OCI-LY1 (cell line): ENCODE measurements at regions not wholly inside any gene's neighbourhood (a gene's known extent, or its start where the extent isn't known, plus 50 kb on each side); places are given as distances from the start of the nearest gene placed in this dataset.

Experiments used
- H2AFZ ChIP-seq: fragments of 200-600 bp; sonication (generic), shearing (Covaris generic); 2 replicates; pipeline ENCODE4 v1.6.0; 2014; ENCODE audit warnings: antibody characterized with exemption, mild to moderate bottlenecking, low read length
- H3F3A ChIP-seq: fragments of 200-600 bp; sonication (generic), shearing (Covaris generic); 2 replicates; pipeline ENCODE4 v1.6.0; 2014; ENCODE audit warnings: mild to moderate bottlenecking, antibody characterized with exemption, low read length, moderate library complexity; ENCODE audit not compliant: insufficient read depth
- H3K27ac ChIP-seq: fragments of 200-600 bp; sonication (generic); 2 replicates; pipeline ENCODE4 v1.5.1; 2014; ENCODE audit warnings: low read length, mixed run types, mild to moderate bottlenecking, low read depth; ENCODE audit not compliant: poor library complexity, severe bottlenecking
- H3K27me3 ChIP-seq: fragments of 200-600 bp; sonication (generic); 2 replicates; pipeline ENCODE4 v1.6.0; 2014; ENCODE audit warnings: antibody characterized with exemption, mild to moderate bottlenecking, low read length, moderate library complexity; ENCODE audit not compliant: insufficient read depth
- H3K36me3 ChIP-seq: fragments of 200-600 bp; sonication (generic); 2 replicates; pipeline ENCODE4 v1.6.1; 2014; ENCODE audit warnings: mild to moderate bottlenecking, antibody characterized with exemption, low read length, moderate library complexity, mixed read lengths; ENCODE audit not compliant: insufficient read depth
- H3K4me1 ChIP-seq: fragments of 200-600 bp; sonication (generic); 2 replicates; pipeline ENCODE4 v1.5.1; 2014; ENCODE audit warnings: mild to moderate bottlenecking, low read length, moderate library complexity; ENCODE audit not compliant: insufficient read depth, severe bottlenecking
- H3K4me2 ChIP-seq: fragments of 200-600 bp; sonication (generic), shearing (Covaris generic); 2 replicates; pipeline ENCODE4 v1.6.1; 2014; ENCODE audit warnings: low read length
- H3K4me3 ChIP-seq: fragments of 200-600 bp; sonication (generic); 2 replicates; pipeline ENCODE4 v1.5.1; 2014; ENCODE audit warnings: low read length, low read depth, mild to moderate bottlenecking, mixed read lengths; ENCODE audit not compliant: poor library complexity, severe bottlenecking
- H3K79me2 ChIP-seq: fragments of 200-600 bp; shearing (Covaris generic); 2 replicates; pipeline ENCODE4 v1.6.1; 2016; ENCODE audit warnings: mixed run types, low read length, mixed read lengths; ENCODE audit not compliant: insufficient read depth
- H3K9ac ChIP-seq: fragments of 200-600 bp; sonication (generic), shearing (Covaris generic); 2 replicates; pipeline ENCODE4 v1.6.1; 2014; ENCODE audit warnings: mild to moderate bottlenecking, low read length, mixed read lengths
- H3K9me2 ChIP-seq: fragments of 200-600 bp; sonication (generic), shearing (Covaris generic); 2 replicates; pipeline ENCODE4 v1.6.1; 2014; ENCODE audit warnings: low read depth, mild to moderate bottlenecking, low read length, mixed read lengths
- H3K9me3 ChIP-seq: fragments of 200-600 bp; shearing (Covaris generic); 2 replicates; pipeline ENCODE4 v1.6.1; 2014; ENCODE audit warnings: low read length, mixed read lengths
- H4K20me1 ChIP-seq: fragments of 200-600 bp; sonication (generic), shearing (Covaris generic); 2 replicates; pipeline ENCODE4 v1.6.0; 2016; ENCODE audit warnings: mild to moderate bottlenecking, low read length; ENCODE audit not compliant: insufficient read depth
- EZH2 ChIP-seq: fragments of 200-600 bp; sonication (generic), shearing (Covaris generic); IDR thresholded peaks from 2 replicates; pipeline ENCODE4 v1.8.0; 2017; ENCODE audit warnings: borderline replicate concordance, mixed run types, mild to moderate bottlenecking, antibody characterized with exemption, low read length, moderate library complexity, mixed read lengths
- TF ChIP-seq, protein P1 (sequence below): fragments of 200-600 bp; sonication (generic), shearing (Covaris generic); IDR thresholded peaks from 2 replicates; pipeline ENCODE4 v1.5.1; 2017; ENCODE audit warnings: mild to moderate bottlenecking, antibody characterized with exemption, low read length, moderate library complexity, mixed read lengths

DNA sequence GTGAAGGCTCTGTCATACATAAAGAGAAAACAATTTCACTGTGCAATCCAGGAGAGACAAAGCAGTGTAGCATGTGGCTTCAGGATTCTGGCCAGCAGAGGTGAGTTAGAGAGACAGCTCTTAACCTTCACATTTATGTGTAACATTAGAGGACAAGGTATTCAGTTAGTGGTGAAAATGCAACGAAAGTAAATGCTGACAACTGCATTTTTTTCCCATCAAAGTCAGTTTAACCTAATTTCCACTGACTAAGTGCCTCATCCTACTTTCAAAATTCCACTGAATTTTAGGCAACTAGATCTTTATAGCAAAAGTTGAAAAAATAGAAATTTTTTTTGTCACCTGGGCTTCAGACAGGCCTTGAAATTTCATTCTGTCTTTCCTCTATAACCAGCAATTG lies 130.8 kb upstream of the LNX1 start:
- Histone ChIP-seq H3K79me2 (no peaks in the 10 kb centered on the region), H3K9me2 (no peaks in the 10 kb centered on the region), H3K4me3 (no peak overlapping the region), H3K4me1 (no peaks in the 10 kb centered on the region), H3K27ac (no peak overlapping the region), H3K27me3 (no peaks in the 10 kb centered on the region), H3K36me3 (no peaks in the 10 kb centered on the region), H2AFZ (no peak overlapping the region), H3K9me3 (no peaks in the 10 kb centered on the region), H3F3A (no peaks in the 10 kb centered on the region), H4K20me1 (no peaks in the 10 kb centered on the region), H3K4me2 (no peak overlapping the region), H3K9ac (no peak overlapping the region)
- TF ChIP-seq EZH2: no peak
- TF ChIP-seq, protein P1, sequence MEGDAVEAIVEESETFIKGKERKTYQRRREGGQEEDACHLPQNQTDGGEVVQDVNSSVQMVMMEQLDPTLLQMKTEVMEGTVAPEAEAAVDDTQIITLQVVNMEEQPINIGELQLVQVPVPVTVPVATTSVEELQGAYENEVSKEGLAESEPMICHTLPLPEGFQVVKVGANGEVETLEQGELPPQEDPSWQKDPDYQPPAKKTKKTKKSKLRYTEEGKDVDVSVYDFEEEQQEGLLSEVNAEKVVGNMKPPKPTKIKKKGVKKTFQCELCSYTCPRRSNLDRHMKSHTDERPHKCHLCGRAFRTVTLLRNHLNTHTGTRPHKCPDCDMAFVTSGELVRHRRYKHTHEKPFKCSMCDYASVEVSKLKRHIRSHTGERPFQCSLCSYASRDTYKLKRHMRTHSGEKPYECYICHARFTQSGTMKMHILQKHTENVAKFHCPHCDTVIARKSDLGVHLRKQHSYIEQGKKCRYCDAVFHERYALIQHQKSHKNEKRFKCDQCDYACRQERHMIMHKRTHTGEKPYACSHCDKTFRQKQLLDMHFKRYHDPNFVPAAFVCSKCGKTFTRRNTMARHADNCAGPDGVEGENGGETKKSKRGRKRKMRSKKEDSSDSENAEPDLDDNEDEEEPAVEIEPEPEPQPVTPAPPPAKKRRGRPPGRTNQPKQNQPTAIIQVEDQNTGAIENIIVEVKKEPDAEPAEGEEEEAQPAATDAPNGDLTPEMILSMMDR: no peak

DNA sequence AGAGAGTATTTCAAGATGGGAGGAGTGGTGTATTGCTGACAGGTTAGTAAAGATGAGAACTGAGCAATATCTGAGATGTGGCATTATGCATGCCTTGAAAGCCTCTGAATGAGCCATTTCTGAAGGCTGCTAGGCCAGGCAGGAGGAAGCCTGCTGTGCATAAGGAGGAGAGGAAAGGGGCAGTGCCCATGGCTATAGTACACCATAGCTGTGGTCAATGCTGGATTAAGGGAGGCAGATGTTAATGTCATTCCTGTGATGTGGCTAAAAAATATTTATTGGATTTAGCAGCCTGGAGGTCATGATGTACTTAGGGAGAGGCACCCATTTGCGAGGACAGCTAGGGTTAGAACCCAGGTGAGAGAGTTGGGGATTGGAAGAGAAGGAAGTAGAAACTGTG lies 130.0 kb upstream of the LNX1 start:
- H3K4me1 ChIP-seq: no peaks in the 10 kb centered on the region

DNA sequence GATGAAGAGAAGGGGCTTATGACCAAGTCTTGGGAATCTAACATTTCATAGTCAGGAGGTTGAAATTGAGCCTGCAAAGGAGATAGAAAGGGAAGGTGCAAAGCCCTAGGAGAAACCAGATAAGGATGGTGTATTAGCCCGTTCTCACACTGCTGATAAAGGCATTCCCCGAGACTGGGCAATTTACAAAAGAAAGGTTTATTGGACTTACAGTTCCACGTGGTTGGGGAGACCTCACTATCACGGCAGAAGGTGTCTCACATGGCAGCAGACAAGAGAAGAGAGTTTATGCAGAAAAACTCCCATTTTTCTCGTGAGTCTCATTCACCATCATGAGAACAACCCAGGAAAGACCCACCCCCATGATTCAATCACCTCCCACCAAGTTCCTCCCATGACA lies 129.5 kb upstream of the LNX1 start:
- Histone ChIP-seq H3K4me2 (no peak overlapping the region), H3K79me2 (no peaks in the 10 kb centered on the region), H3F3A (no peaks in the 10 kb centered on the region), H3K9ac (no peak overlapping the region), H4K20me1 (no peaks in the 10 kb centered on the region), H3K36me3 (no peaks in the 10 kb centered on the region), H3K4me3 (no peak overlapping the region), H3K27me3 (peaks cover 5% of the 10 kb centered on the region; the same call in 1 of the 2 replicates), H3K27ac (no peak overlapping the region), H2AFZ (no peak overlapping the region), H3K9me2 (no peaks in the 10 kb centered on the region), H3K9me3 (no peaks in the 10 kb centered on the region), H3K4me1 (no peaks in the 10 kb centered on the region)
- no peak for TF ChIP-seq EZH2
- TF ChIP-seq, protein P1: no peak

More for the DNA sequence above, 130.0 kb upstream of the LNX1 start:
- Histone ChIP-seq H3K4me3 (no peak overlapping the region), H3K4me2 (no peak overlapping the region), H4K20me1 (no peaks in the 10 kb centered on the region), H3K27me3 (peaks cover 2% of the 10 kb centered on the region; the same call in 1 of the 2 replicates), H2AFZ (no peak overlapping the region), H3F3A (no peaks in the 10 kb centered on the region), H3K79me2 (no peaks in the 10 kb centered on the region), H3K9ac (no peak overlapping the region), H3K36me3 (no peaks in the 10 kb centered on the region), H3K27ac (no peak overlapping the region), H3K9me2 (no peaks in the 10 kb centered on the region), H3K9me3 (no peaks in the 10 kb centered on the region)
- TF ChIP-seq EZH2: no peak
- TF ChIP-seq, protein P1: no peak
